Neural progenitor cell (in vitro differentiated cells): ENCODE measurements at regions not wholly inside any gene's neighbourhood (a gene's known extent, or its start where the extent isn't known, plus 50 kb on each side); places are given as distances from the start of the nearest gene placed in this dataset.

Source experiments
- DNase-seq: peaks from one replicate; pipeline ENCODE4 v3.0.0-alpha.2; 2016; ENCODE audit warnings: low spot score
- H2AFZ ChIP-seq: fragments of 200-600 bp; sonication (generic); replicated peaks from 2 replicates; pipeline ENCODE4 v1.6.1; 2016; ENCODE audit warnings: antibody characterized with exemption
- H3F3A ChIP-seq: fragments of 200-600 bp; sonication (generic); 2 replicates; pipeline ENCODE4 v1.6.1; 2016; ENCODE audit warnings: antibody characterized with exemption, low read depth
- H3K27ac ChIP-seq: fragments of 200-600 bp; sonication (generic); 2 replicates; pipeline ENCODE4 v1.5.1; 2016; ENCODE audit warnings: mild to moderate bottlenecking
- H3K27me3 ChIP-seq: fragments of 200-600 bp; sonication (generic); 2 replicates; pipeline ENCODE4 v1.6.1; 2016; ENCODE audit warnings: mild to moderate bottlenecking, moderate library complexity
- H3K36me3 ChIP-seq: fragments of 200-600 bp; sonication (generic); 2 replicates; pipeline ENCODE4 v1.5.1; 2016
- H3K4me1 ChIP-seq: fragments of 200-600 bp; sonication (generic); 2 replicates; pipeline ENCODE4 v1.6.1; 2016; ENCODE audit warnings: mixed run types
- H3K4me2 ChIP-seq: fragments of 200-600 bp; sonication (generic); 2 replicates; pipeline ENCODE4 v1.6.1; 2016
- H3K4me3 ChIP-seq: fragments of 200-600 bp; sonication (generic); 2 replicates; pipeline ENCODE4 v1.5.1; 2016
- H3K79me2 ChIP-seq: fragments of 200-600 bp; sonication (generic); 2 replicates; pipeline ENCODE4 v1.6.1; 2016; ENCODE audit warnings: low read depth
- H3K9ac ChIP-seq: fragments of 200-600 bp; sonication (generic); 2 replicates; pipeline ENCODE4 v1.6.1; 2016
- H3K9me3 ChIP-seq: fragments of 200-600 bp; sonication (generic); 2 replicates; pipeline ENCODE4 v1.5.1; 2016; ENCODE audit warnings: low read depth
- H4K20me1 ChIP-seq: fragments of 200-600 bp; sonication (generic); 2 replicates; pipeline ENCODE4 v1.6.1; 2016; ENCODE audit warnings: low read depth
- H3K27ac Mint-ChIP-seq: 3 replicates; pipeline ENCODE4 v1.8.0; 2021; ENCODE audit warnings: mixed read lengths
- H3K27me3 Mint-ChIP-seq: 2 replicates; pipeline ENCODE4 v1.8.0; 2022; ENCODE audit warnings: low read depth, mild to moderate bottlenecking, inconsistent platforms, moderate library complexity, mixed read lengths; ENCODE audit not compliant: insufficient read depth
- H3K36me3 Mint-ChIP-seq: 3 replicates; pipeline ENCODE4 v1.8.0; 2021; ENCODE audit warnings: mixed read lengths
- H3K4me1 Mint-ChIP-seq: 3 replicates; pipeline ENCODE4 v1.8.0; 2021; ENCODE audit warnings: mixed read lengths
- H3K4me3 Mint-ChIP-seq: 3 replicates; pipeline ENCODE4 v1.8.0; 2021; ENCODE audit warnings: mild to moderate bottlenecking, moderate library complexity, mixed read lengths
- H3K9me3 Mint-ChIP-seq: 3 replicates; pipeline ENCODE4 v1.8.0; 2020; ENCODE audit warnings: mixed read lengths
- CTCF ChIP-seq: fragments of 200-600 bp; sonication (generic); IDR thresholded peaks from 2 replicates; pipeline ENCODE4 v1.5.1; 2017; ENCODE audit warnings: antibody characterized with exemption, mild to moderate bottlenecking
- EZH2 ChIP-seq: fragments of 200-600 bp; sonication (generic); IDR thresholded peaks from 2 replicates; pipeline ENCODE4 v1.6.1; 2017; ENCODE audit warnings: antibody characterized with exemption, mild to moderate bottlenecking, moderate library complexity
- EZH2phosphoT487 ChIP-seq: fragments of 200-600 bp; sonication (generic); IDR thresholded peaks from 2 replicates; pipeline ENCODE4 v1.6.1; 2017; ENCODE audit warnings: antibody characterized with exemption

DNA sequence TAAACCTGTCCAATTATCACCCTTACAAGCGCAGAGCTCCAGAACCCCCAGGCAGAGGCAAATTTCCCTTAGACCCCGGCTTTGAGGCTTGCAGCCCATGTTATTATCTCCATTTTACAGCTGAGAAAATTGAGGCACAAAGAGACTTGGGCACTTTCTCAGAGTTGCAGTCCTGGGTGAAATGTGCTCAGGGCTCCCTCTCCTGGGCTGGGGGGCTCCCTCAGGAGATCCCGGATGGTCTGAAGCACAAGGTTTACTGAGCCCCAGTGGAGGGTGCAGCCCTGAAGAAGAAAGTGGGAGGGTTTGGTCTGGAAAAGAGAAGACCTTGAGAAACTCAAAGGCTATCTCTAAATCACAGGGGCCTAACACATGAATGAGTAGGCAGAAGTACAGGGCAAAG is 156.6 kb downstream of the CYRIA start:
- H3K4me3 ChIP-seq = no peak overlapping the region
- TF ChIP-seq CTCF (peak; percentile 17), EZH2phosphoT487 (no peak)
- no peaks in the 10 kb centered on the region for H3K79me2 ChIP-seq
- no peak overlapping the region for H3K9ac ChIP-seq
- DNase-seq = no peak
- H3K27ac ChIP-seq = no peak overlapping the region
- H3K27me3 Mint-ChIP-seq = peaks cover 10% of the 10 kb centered on the region
- no peaks in the 10 kb centered on the region for H4K20me1 ChIP-seq
- H3K27ac Mint-ChIP-seq = no peak overlapping the region
- H3K36me3 ChIP-seq = no peaks in the 10 kb centered on the region
- H3K4me1 Mint-ChIP-seq = peaks cover 21% of the 10 kb centered on the region
- H3K4me2 ChIP-seq = no peak overlapping the region
- H3K4me1 ChIP-seq = peaks cover 7% of the 10 kb centered on the region
- H3F3A ChIP-seq = peaks cover 5% of the 10 kb centered on the region
- peaks cover 19% of the 10 kb centered on the region for H3K27me3 ChIP-seq
- no peaks in the 10 kb centered on the region for H3K9me3 ChIP-seq
- no peak overlapping the region for H2AFZ ChIP-seq
- peak overlapping the region; percentile 52 for H3K4me3 Mint-ChIP-seq
- H3K9me3 Mint-ChIP-seq = peaks cover 3% of the 10 kb centered on the region
- H3K36me3 Mint-ChIP-seq = no peaks in the 10 kb centered on the region

GRCh38 chr2:16508490-16508851 is 157.2 kb downstream of the CYRIA start:
- no peaks in the 10 kb centered on the region for H3K36me3 ChIP-seq
- no peaks in the 10 kb centered on the region for H3K9me3 ChIP-seq
- peaks cover 5% of the 10 kb centered on the region for H3F3A ChIP-seq
- no peak overlapping the region for H3K27ac ChIP-seq
- H3K9me3 Mint-ChIP-seq = peaks cover 3% of the 10 kb centered on the region
- H3K79me2 ChIP-seq = no peaks in the 10 kb centered on the region
- H2AFZ ChIP-seq = no peak overlapping the region
- no peak overlapping the region for H3K9ac ChIP-seq
- TF ChIP-seq EZH2phosphoT487 (no peak), EZH2 (no peak), CTCF (no peak)
- H3K4me3 ChIP-seq = peak overlapping the region; percentile 54
- H3K27me3 Mint-ChIP-seq = peaks cover 10% of the 10 kb centered on the region
- no peak overlapping the region for H3K27ac Mint-ChIP-seq
- peak overlapping the region; percentile 82 for H3K4me2 ChIP-seq
- peaks cover 21% of the 10 kb centered on the region for H3K4me1 Mint-ChIP-seq
- H3K27me3 ChIP-seq = peaks cover 19% of the 10 kb centered on the region
- no peak for DNase-seq
- H3K4me1 ChIP-seq = peaks cover 7% of the 10 kb centered on the region
- H3K4me3 Mint-ChIP-seq = peak overlapping the region; percentile 52
- no peaks in the 10 kb centered on the region for H4K20me1 ChIP-seq
- no peaks in the 10 kb centered on the region for H3K36me3 Mint-ChIP-seq

DNA sequence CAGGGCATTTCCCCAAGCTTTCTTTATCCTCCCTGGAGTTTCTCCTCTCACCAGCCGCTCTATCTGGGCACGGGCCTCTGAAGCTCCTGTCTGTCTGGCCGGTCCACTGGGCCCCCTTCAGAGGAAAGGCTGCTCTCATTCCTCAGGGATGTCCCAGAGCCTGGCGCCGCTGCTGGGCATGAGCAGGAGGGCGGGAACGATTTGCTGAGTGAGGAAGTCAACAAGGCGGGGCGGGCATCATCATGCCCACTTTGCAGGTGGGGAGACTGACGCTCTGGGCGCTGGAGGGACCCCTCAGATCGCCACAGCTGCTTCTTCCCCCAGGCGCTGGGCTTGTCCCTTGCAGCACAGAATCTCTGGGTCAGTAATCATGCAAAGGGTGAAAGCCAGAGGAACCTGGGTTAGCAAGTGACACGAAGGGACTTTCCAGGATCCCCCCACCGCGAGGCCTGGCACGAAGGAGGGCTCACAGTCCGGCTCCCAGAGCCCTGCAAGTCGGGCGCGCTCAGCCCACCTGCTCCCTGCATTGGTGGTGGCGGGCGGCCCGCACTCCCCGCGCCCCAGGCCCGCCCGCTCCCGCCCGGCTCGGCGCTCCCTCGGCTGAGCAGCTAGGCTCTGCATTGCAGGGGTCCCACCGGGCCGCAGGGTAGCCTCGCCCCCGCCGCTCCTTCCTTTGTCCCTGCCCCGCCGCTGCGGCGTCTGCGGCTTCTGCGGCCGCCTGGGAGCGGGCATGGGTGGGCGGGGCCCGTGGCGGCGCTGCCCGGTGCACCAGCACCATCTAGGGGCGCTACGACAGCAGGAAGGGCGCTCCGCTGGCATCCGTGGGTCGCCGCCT is 157.8 kb downstream of the CYRIA start:
- Histone ChIP-seq H3K27ac (no peak overlapping the region), H3K4me1 (peaks cover 7% of the 10 kb centered on the region), H3F3A (peaks cover 5% of the 10 kb centered on the region), H4K20me1 (no peaks in the 10 kb centered on the region), H3K27me3 (peaks cover 19% of the 10 kb centered on the region), H3K4me2 (peak overlapping the region; percentile 82), H3K4me3 (peak overlapping the region; percentile 54), H3K79me2 (no peaks in the 10 kb centered on the region), H2AFZ (peak overlapping the region; percentile 27), H3K9me3 (no peaks in the 10 kb centered on the region), H3K9ac (no peak overlapping the region), H3K36me3 (no peaks in the 10 kb centered on the region)
- H3K36me3 Mint-ChIP-seq = no peaks in the 10 kb centered on the region
- H3K27ac Mint-ChIP-seq = no peak overlapping the region
- peaks cover 3% of the 10 kb centered on the region for H3K9me3 Mint-ChIP-seq
- peak overlapping the region; percentile 79 for H3K4me3 Mint-ChIP-seq
- H3K4me1 Mint-ChIP-seq = peaks cover 21% of the 10 kb centered on the region
- TF ChIP-seq EZH2phosphoT487 (no peak), EZH2 (no peak), CTCF (peak; percentile 87)
- DNase-seq = peak; percentile 92
- H3K27me3 Mint-ChIP-seq = peaks cover 10% of the 10 kb centered on the region
